HG03565 (cell line): ENCODE measurements at regions not wholly inside any gene's neighbourhood (a gene's known extent, or its start where the extent isn't known, plus 50 kb on each side); places are given as distances from the start of the nearest gene placed in this dataset.
"Not testable (repeated sequence)": the region's sequence is repeated elsewhere in the genome, so short reads cannot be mapped to it uniquely, and the experiment has no call there.

Experiments
- ATAC-seq: cut with Tn5 transposase; IDR thresholded peaks from one replicate; pipeline ENCODE4 v1.9.1; 2021; ENCODE audit warnings: mild to moderate bottlenecking, moderate library complexity; ENCODE audit not compliant: unreplicated experiment

GRCh38 chr12:87196321-87196720 is 832.9 kb downstream of the C12orf50 start:
- ATAC-seq, result no peak

- ATAC-seq, result not testable (repeated sequence)
These were observed 834.8 kb downstream of the C12orf50 start for GRCh38 chr12:87194389-87194788.

- ATAC-seq, result no peak
These were observed 843.8 kb downstream of the C12orf50 start for GRCh38 chr12:87185367-87185766.

- ATAC-seq, result no peak
These were observed 846.4 kb downstream of the C12orf50 start for GRCh38 chr12:87182696-87183233.

GRCh38 chr12:87171356-87171755 is 857.8 kb downstream of the C12orf50 start:
- ATAC-seq, result no peak

GRCh38 chr12:87169010-87169409 is 860.2 kb downstream of the C12orf50 start:
- no peak for ATAC-seq

GRCh38 chr12:87165733-87166375 is 863.3 kb downstream of the C12orf50 start:
- ATAC-seq, result no peak

GRCh38 chr12:87163122-87163521 is 866.1 kb downstream of the C12orf50 start:
- ATAC-seq, result no peak

- ATAC-seq, result no peak
These were observed 868.2 kb downstream of the C12orf50 start for GRCh38 chr12:87160848-87161601.

GRCh38 chr12:87157791-87158190 is 871.4 kb downstream of the C12orf50 start:
- ATAC-seq, result no peak

GRCh38 chr12:87155621-87156020 is 873.6 kb downstream of the C12orf50 start:
- no peak for ATAC-seq

GRCh38 chr12:87152841-87153528 is 876.2 kb downstream of the C12orf50 start:
- ATAC-seq, result no peak

- ATAC-seq, result no peak
These were observed 877.1 kb downstream of the C12orf50 start for GRCh38 chr12:87152075-87152474.

- ATAC-seq, result peak; percentile 82
These were observed 878.1 kb downstream of the C12orf50 start for GRCh38 chr12:87150969-87151662.

- no peak for ATAC-seq
These were observed 886.2 kb upstream of the MGAT4C start for GRCh38 chr12:87142342-87142741.

GRCh38 chr12:87141091-87141490 is 884.9 kb upstream of the MGAT4C start:
- no peak for ATAC-seq

GRCh38 chr12:87140262-87140661 is 884.1 kb upstream of the MGAT4C start:
- ATAC-seq, result no peak

- ATAC-seq, result no peak
These were observed 881.0 kb upstream of the MGAT4C start for GRCh38 chr12:87137220-87137619.

- ATAC-seq, result no peak
These were observed 880.3 kb upstream of the MGAT4C start for GRCh38 chr12:87136330-87136976.

GRCh38 chr12:87127272-87127671 is 871.1 kb upstream of the MGAT4C start:
- no peak for ATAC-seq

GRCh38 chr12:87121896-87122295 is 865.7 kb upstream of the MGAT4C start:
- no peak for ATAC-seq
